Ascending aorta (tissue), 2 donors: ENCODE measurements at regions not wholly inside any gene's neighbourhood (a gene's known extent, or its start where the extent isn't known, plus 50 kb on each side); places are given as distances from the start of the nearest gene placed in this dataset.

Experiments used
- DNase-seq, 2 donors: peaks; one replicate each; pipeline ENCODE4 v3.0.0-alpha.2; 2019; ENCODE audit warnings: low spot score in 2 of 2
- H3K27ac ChIP-seq, 2 donors: fragments of 200-600 bp; sonication (generic); one replicate each; pipeline ENCODE4 v1.5.1; 2016 to 2017; ENCODE audit warnings: mild to moderate bottlenecking in 1 of 2
- H3K27me3 ChIP-seq: fragments of 200-600 bp; sonication (generic); one replicate; pipeline ENCODE4 v1.5.1; 2017
- H3K36me3 ChIP-seq, 2 donors: fragments of 200-600 bp; sonication (generic); one replicate each; pipeline ENCODE4 v1.5.1; 2016
- H3K4me1 ChIP-seq, 2 donors: fragments of 200-600 bp; sonication (generic); one replicate each; pipeline ENCODE4 v1.5.1; 2016 to 2017; ENCODE audit warnings: mild to moderate bottlenecking in 1 of 2
- H3K4me3 ChIP-seq, 2 donors: fragments of 200-600 bp; sonication (generic); one replicate each; pipeline ENCODE4 v1.5.1; 2016 to 2017; ENCODE audit warnings: mild to moderate bottlenecking in 1 of 2
- H3K9me3 ChIP-seq, 2 donors: fragments of 200-600 bp; sonication (generic); one replicate each; pipeline ENCODE4 v1.5.1; 2016
- CTCF ChIP-seq, 3 experiments: fragments of 200-600 bp in 2 of 3; fragments of 450-650 bp in 1 of 3; sonication (generic) in 2 of 3; IDR thresholded peaks; one replicate each; pipeline ENCODE4 v1.5.1; 2016 to 2019; ENCODE audit warnings: antibody characterized with exemption in 3 of 3, mild to moderate bottlenecking in 1 of 3, moderate library complexity in 1 of 3
- intact Hi-C: fragments of 100-400 bp; cut with DNase I; formaldehyde crosslinking; loops from one replicate; pipeline ENCODE4 v1.15.1; 2023

- no peak overlapping the region for H3K4me3 ChIP-seq
- DNase-seq = no peak
- H3K27ac ChIP-seq = no peak overlapping the region
- H3K27me3 ChIP-seq = no peaks in the 10 kb centered on the region
- no peaks in the 10 kb centered on the region for H3K9me3 ChIP-seq
- TF ChIP-seq CTCF (IDR thresholded peaks at IDR 0.05) = no peak
- intact Hi-C loops = no loop called here
- no peaks in the 10 kb centered on the region for H3K36me3 ChIP-seq
- H3K4me1 ChIP-seq = no peaks in the 10 kb centered on the region
These were observed 2311.2 kb downstream of the PCDH7 start for GRCh38 chr4:33031328-33031727.

- no peaks in the 10 kb centered on the region for H3K36me3 ChIP-seq
- no peak overlapping the region for H3K4me3 ChIP-seq
- H3K27ac ChIP-seq = no peak overlapping the region
- H3K27me3 ChIP-seq = no peaks in the 10 kb centered on the region
- no peaks in the 10 kb centered on the region for H3K9me3 ChIP-seq
- no peaks in the 10 kb centered on the region for H3K4me1 ChIP-seq
- DNase-seq = no peak
- intact Hi-C loops = no loop called here
- no peak for TF ChIP-seq CTCF (IDR thresholded peaks at IDR 0.05)
These were observed 2317.3 kb downstream of the PCDH7 start for GRCh38 chr4:33037464-33037863.

- no peaks in the 10 kb centered on the region for H3K36me3 ChIP-seq
- H3K27me3 ChIP-seq = no peaks in the 10 kb centered on the region
- no peaks in the 10 kb centered on the region for H3K9me3 ChIP-seq
- no peaks in the 10 kb centered on the region for H3K4me1 ChIP-seq
- intact Hi-C loops = no loop called here
- no peak overlapping the region for H3K27ac ChIP-seq
- TF ChIP-seq CTCF (IDR thresholded peaks at IDR 0.05) = no peak
- no peak overlapping the region for H3K4me3 ChIP-seq
- no peak for DNase-seq
These were observed 2325.2 kb downstream of the PCDH7 start for GRCh38 chr4:33045334-33045733.

- no peaks in the 10 kb centered on the region for H3K4me1 ChIP-seq
- TF ChIP-seq CTCF (IDR thresholded peaks at IDR 0.05) = no peak
- intact Hi-C loops = no loop called here
- H3K4me3 ChIP-seq = no peak overlapping the region
- no peak for DNase-seq
- H3K36me3 ChIP-seq = no peaks in the 10 kb centered on the region
- H3K27me3 ChIP-seq = no peaks in the 10 kb centered on the region
- no peaks in the 10 kb centered on the region for H3K9me3 ChIP-seq
- H3K27ac ChIP-seq = no peak overlapping the region
These were observed 2332.1 kb downstream of the PCDH7 start for GRCh38 chr4:33052241-33052640.

- H3K9me3 ChIP-seq = no peaks in the 10 kb centered on the region
- DNase-seq = no peak
- H3K4me3 ChIP-seq = no peak overlapping the region
- no peak for TF ChIP-seq CTCF (IDR thresholded peaks at IDR 0.05)
- H3K36me3 ChIP-seq = no peaks in the 10 kb centered on the region
- no peak overlapping the region for H3K27ac ChIP-seq
- H3K27me3 ChIP-seq = no peaks in the 10 kb centered on the region
- H3K4me1 ChIP-seq = no peaks in the 10 kb centered on the region
- intact Hi-C loops = no loop called here
These were observed 2334.0 kb downstream of the PCDH7 start for GRCh38 chr4:33054161-33054560.

- Histone ChIP-seq H3K27ac (no peak overlapping the region), H3K9me3 (no peaks in the 10 kb centered on the region), H3K36me3 (no peaks in the 10 kb centered on the region), H3K4me1 (no peaks in the 10 kb centered on the region), H3K4me3 (no peak overlapping the region), H3K27me3 (no peaks in the 10 kb centered on the region)
- no peak for DNase-seq
- intact Hi-C loops = no loop called here
- TF ChIP-seq CTCF (IDR thresholded peaks at IDR 0.05) = no peak
These were observed 2334.6 kb downstream of the PCDH7 start for GRCh38 chr4:33054656-33055196.
